ENCODE measurements at regions not wholly inside any gene's neighbourhood (a gene's known extent, or its start where the extent isn't known, plus 50 kb on each side); places are given as distances from the start of the nearest gene placed in this dataset.
A peak's percentile ranks its signal among the peaks of the same experiment; 100 is the strongest.

DNA sequence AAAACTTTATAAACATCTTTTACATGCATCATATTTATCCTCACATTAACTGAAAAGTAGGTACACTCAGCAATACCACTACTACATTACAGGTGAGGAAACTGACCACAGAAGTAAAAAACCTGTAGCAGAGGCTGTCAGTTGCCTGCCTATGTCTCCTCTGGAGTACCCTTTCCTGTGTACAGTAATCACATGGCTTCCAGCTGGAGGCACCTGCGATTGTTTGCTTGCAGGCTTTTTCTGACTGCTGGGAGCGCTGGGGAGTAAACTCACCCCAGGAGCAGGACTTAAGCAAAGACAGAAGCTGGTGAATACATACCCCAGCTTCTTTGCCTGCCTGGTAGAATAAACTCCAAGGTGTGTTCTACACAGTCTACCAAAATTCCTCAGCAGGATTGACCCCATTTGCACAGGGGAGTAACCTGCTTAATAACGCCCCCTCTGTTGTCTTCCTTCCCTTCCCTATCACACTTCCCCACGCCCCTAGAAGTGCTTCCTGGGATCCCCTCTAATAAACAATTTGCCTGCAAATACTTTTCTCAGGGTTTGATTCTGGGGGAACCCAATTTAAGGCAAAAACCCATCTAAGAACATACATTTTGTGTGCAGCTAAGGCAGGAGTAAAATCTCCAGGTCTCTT, 138.9 kb downstream of the PTH2R start:
- DNase-seq, result peak; percentile 66

DNA sequence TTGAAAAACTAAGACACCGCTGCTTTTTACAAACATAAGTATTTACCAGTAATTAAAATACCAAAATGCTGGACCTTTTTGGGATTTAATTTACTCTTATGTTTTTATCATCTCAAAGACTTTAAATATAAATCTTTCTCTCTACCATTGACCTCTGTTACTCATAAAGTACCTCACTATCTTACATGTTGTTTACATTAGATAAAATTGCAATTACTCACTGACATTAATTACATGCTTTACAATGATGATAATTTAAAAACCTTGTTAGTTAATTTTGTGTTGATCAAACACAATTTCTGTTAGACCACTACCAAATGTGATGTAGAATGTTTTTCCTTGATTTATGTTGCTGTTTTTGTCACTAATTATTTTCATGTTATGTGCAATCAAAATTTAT, 139.5 kb downstream of the PTH2R start:
- no peak for DNase-seq

GRCh38 chr2:208546860-208547650, 140.5 kb downstream of the PTH2R start:
- no peak for DNase-seq

GRCh38 chr2:208548700-208549099, 142.1 kb downstream of the PTH2R start:
- DNase-seq, result no peak

DNA sequence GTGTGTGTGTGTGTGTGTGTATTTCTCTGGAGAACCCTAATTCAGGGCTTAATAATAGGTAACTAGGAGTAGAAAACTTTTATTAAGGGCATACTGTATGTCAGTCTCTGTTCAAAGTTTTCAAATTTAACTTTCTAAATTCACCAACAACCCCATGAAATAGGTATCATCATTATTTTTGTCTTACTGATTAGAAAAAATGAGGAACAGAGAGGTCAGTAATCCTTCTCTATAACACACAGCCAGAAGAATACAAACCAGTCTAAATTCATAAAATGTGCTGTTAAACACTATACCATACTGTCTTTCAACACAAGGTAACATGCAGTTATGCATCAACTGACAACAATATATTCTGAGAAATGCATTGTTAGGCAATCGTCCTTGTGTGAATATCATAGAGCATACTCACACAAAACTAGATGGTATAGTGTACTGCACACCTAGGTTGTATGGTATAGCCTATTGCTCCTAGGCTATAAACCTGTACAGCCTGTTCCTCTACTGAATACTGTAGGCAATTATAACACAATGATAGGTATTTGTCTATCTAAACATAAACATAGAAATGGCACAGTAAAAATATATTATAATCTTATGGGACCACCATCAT, 143.1 kb downstream of the PTH2R start:
- no peak for DNase-seq

DNA sequence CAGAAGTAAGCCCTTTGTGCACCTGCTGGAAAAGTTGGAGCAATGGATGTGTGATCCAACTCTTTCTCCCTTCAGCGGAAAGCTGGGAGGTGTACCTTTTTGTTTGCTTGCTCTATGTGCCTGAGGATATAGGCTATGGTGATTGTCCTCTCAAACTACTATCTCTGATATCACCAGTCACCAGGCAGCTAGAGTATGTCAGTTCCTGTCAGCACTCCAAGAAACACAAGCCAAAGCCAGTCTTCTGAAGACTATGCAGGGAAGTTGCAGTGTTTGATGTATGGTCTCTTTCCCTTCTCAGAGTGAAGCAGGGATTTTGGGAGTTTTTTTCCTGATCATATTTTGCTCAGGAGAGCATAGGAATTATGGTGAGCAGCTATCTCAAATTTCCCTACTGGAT, 146.4 kb downstream of the PTH2R start:
- no peak for DNase-seq

DNA sequence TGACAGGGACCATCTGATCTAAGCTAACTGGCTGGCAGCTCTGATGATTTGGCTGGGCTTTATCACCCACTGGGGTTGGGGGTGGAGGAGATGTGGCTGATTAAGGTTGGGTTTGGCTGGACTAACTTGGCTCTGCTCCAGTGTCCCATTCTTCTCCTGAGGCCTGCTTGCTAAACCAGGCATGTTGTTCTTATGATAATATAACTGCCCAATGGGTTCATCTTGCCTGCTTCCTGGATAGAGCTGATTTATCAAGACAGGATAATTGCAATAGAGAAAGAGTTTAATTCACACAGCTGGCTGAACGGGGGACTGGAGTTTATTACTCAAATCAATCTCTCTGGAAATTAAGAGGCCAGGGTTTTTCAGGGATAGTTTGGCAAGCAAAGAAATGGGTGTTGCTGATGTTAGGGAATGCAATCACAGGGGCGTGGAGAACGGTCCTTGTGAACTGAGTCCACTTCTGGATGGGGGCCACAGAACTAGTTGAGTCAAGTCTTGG, 150.4 kb downstream of the PTH2R start:
- no peak for DNase-seq

GRCh38 chr2:208565690-208566416, 159.3 kb downstream of the PTH2R start:
- DNase-seq, result no peak

DNA sequence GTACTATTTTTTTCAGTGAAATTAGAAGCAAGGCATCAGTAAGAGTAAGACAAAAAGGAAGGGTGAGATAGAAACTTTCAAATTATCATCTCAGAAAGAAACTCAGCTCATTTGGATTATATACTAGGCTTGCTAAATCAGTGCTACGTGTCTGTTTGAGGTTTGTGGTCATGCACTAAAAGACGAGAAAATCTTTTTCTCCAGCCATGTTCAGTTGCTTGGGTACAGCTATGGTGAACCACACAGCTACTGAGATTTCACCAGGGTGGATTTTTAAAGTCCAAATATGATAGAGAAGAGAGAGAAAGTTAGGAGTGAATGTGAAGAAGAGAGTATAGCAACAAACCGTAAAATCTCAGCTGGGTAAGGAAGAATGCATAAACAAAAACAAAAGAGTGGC, 161.6 kb downstream of the PTH2R start:
- DNase-seq, result no peak

GRCh38 chr2:208570066-208570465, 163.5 kb downstream of the PTH2R start:
- DNase-seq, result no peak

GRCh38 chr2:208570851-208571763, 164.5 kb downstream of the PTH2R start:
- no peak for DNase-seq

GRCh38 chr2:208571764-208572131, 165.2 kb downstream of the PTH2R start:
- DNase-seq, result no peak

- DNase-seq, result no peak
Observed at GRCh38 chr2:208573569-208573968, 167.0 kb downstream of the PTH2R start.

GRCh38 chr2:208579678-208580077, 173.1 kb downstream of the PTH2R start:
- no peak for DNase-seq

DNA sequence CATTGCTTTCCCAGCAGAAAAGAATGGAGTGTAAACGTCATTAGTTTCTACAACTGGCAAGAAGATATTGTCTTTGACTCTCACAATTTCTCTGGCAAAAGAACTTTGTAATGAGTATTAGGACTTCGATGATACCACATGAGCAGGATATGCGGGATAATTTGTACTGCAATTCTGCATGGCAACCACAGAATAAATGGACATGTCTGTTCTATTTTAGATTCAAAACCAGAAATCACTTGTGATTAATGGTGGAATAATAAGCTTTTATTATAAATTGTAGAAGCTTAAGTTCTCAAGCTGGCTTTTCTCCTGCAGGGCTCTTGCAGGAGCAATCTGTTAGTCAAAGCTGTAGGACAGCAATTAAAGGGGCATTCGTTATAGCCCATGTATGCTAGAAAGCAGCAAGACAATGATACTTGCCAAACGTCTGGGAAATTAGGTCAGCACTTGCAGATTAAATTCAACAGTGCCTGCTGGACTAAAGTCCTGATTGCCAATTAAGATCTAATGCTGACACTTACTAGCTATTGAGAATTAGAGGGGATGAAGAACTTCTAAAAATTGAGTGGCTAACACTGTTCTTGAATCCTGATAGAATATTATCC, 177.9 kb downstream of the PTH2R start:
- DNase-seq, result no peak

DNA sequence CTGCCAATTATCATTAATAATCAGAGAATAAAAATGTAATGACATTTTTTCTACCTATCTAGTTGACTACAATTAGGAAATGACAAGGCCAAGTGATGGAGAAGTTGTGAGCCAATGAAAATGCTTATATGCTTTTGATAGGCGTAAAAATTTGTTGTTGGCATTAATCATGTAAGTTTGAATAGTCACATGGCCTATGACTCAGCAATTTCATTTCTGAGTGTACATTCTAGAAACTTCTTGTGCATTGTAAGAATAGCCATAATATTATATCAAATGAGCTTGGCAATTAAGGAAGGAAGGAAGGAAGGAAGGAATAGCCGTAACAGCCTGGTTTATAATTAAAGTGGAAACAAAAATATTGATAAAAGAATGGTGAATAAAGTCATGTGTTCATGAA, 179.9 kb downstream of the PTH2R start:
- no peak for DNase-seq

GRCh38 chr2:208594642-208595385, 188.2 kb downstream of the PTH2R start:
- no peak for DNase-seq

DNA sequence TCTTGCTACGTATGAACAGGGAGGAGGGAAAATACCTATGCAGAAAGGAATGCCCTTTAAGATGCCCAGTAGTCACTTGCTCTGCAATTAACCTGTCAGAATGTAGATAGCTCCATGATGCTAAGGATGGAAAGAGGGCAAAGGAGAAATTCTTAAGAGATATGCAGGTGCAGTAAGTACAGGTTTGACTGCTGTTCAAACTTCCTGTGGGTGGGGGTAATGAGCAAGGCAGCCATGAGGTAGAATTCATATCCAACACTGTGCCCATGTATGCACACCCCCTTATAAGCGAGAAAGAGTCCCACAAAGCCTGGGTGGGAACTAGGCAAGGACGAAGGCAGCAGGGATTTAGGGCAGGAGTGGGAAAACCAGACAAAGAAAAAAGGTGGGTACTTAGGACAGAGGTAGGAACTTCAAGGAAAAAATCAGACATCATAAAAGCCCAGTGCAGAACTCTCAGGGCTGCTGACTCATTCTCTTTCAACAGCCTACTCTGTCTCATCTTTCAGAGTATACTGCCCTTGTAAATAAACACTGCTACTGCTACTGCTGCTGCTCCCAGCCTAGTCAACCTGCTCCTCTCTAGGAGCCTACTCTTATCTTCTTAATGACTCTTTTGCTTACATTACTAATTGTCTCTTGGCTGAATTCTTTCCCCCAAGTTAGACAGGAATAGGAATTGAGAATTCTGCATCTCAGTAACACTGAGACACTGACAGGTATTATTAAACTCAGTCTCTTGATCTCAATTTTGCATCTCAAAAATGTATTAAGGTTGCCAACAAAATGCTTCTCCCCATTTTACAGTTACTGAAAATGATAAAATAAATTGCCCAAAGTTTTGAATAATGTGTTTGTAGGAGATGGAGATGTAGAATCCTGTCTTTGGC, 189.0 kb downstream of the PTH2R start:
- no peak for DNase-seq

DNA sequence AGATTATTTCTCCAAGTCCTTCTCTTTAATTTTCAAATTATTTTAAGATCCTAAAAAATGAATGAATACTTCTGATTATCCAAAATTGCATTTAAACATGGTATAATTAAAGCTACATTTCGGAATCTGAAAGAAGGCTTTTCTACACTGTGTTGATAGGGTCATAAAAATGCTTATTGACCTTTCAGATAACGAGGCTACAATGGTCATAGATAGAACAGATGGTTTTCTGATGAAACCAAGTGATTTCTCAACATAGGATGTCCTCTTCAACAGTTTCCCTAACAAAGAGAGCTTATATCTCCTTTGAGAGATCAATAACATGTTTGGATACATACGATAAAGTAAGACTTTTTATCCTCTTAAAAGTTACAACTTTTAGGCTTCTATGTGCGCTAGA, 201.1 kb downstream of the PTH2R start:
- no peak for DNase-seq
